LNCaP clone FGC (cell line): ENCODE measurements at regions not wholly inside any gene's neighbourhood (a gene's known extent, or its start where the extent isn't known, plus 50 kb on each side); places are given as distances from the start of the nearest gene placed in this dataset.

Experiments used
- DNase-seq: peaks from one replicate; pipeline ENCODE4 v3.0.0-alpha.2; 2011; ENCODE audit warnings: low read depth
- H3K4me3 ChIP-seq: 2 replicates; pipeline ENCODE4 v1.5.1; 2011; ENCODE audit warnings: mild to moderate bottlenecking, low read depth, low read length, control low read depth
- TF ChIP-seq, protein P1 (sequence below): IDR thresholded peaks from 2 replicates; pipeline ENCODE4 v1.5.1; 2012; ENCODE audit warnings: mild to moderate bottlenecking; ENCODE audit not compliant: control insufficient read depth, insufficient read depth; ENCODE audit errors: extremely low read depth

DNA sequence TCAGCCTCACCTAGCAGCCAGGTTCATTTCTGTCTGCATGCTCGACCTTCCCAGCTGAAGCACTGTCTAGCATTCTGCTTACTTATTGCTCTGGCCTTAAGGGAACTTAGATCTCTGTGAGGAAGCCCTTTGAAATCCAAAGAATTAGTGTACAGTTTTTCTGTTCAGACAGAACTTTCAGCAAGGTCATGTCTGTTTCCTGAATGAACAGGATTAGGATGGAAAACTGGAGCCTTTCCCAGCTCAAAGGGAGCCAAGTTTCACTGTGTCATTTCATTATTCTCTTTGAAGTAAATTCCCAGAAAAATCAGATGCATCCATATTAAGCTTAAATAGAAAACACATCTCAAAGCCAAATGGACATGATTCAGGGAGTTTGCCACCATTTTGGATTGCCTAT lies 457.3 kb upstream of the KCNMB2 start:
- H3K4me3 ChIP-seq: no peak overlapping the region
- TF ChIP-seq, protein P1, sequence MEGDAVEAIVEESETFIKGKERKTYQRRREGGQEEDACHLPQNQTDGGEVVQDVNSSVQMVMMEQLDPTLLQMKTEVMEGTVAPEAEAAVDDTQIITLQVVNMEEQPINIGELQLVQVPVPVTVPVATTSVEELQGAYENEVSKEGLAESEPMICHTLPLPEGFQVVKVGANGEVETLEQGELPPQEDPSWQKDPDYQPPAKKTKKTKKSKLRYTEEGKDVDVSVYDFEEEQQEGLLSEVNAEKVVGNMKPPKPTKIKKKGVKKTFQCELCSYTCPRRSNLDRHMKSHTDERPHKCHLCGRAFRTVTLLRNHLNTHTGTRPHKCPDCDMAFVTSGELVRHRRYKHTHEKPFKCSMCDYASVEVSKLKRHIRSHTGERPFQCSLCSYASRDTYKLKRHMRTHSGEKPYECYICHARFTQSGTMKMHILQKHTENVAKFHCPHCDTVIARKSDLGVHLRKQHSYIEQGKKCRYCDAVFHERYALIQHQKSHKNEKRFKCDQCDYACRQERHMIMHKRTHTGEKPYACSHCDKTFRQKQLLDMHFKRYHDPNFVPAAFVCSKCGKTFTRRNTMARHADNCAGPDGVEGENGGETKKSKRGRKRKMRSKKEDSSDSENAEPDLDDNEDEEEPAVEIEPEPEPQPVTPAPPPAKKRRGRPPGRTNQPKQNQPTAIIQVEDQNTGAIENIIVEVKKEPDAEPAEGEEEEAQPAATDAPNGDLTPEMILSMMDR: no peak
- DNase-seq: no peak

DNA sequence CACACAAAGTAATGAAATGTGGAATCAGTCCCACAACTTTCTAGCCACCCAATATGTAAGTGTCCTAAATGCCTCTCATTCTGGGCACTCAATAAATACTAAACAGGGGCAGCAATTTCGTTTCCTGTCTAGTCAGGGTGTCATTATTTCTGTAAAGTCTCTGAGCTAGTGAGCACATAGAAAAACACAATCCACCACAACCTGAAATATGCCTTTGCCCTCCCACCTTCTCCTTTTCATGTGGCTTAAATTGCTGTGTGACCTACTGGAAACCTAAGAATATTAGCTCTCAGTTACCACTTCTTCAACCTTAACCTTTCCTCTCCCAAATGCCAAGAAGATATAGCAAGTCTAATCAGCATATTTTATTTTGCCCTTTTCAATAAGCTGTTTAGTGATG lies 456.3 kb upstream of the KCNMB2 start:
- no peak for DNase-seq
- H3K4me3 ChIP-seq: no peak overlapping the region
- TF ChIP-seq, protein P1: no peak

DNA sequence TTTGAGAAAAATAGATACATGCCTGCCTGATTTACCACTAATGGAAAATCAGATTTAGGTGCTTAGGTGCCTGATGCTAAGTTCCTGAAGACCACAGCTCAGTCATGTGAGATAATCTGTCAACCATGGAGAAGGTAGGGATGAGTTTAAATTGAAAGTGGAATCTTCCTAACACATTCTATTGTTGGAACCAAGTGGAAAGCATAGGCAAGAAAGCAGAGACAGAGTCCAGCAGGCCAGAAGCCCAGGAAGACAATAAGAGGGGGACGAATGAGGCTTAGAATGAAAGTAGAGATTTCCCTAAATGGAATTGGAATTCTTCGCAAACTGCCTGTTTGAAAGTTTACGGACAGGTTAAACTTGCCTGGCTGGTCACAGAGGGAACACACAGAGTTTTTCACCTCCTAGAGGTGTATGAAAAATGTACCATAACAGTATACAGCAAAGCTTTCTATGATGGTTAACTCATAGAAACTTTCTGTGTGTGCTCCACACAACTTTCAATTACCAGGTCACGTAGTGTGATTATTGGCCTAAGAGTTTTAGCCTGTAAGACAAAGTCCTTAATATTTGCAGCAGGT lies 453.8 kb upstream of the KCNMB2 start:
- no peak for DNase-seq
- TF ChIP-seq, protein P1: no peak
- H3K4me3 ChIP-seq: no peak overlapping the region

- TF ChIP-seq, protein P1: peak; percentile 49
- no peak for DNase-seq
- H3K4me3 ChIP-seq: no peak overlapping the region
Observed at GRCh38 chr3:178083906-178084866, 452.1 kb upstream of the KCNMB2 start.

DNA sequence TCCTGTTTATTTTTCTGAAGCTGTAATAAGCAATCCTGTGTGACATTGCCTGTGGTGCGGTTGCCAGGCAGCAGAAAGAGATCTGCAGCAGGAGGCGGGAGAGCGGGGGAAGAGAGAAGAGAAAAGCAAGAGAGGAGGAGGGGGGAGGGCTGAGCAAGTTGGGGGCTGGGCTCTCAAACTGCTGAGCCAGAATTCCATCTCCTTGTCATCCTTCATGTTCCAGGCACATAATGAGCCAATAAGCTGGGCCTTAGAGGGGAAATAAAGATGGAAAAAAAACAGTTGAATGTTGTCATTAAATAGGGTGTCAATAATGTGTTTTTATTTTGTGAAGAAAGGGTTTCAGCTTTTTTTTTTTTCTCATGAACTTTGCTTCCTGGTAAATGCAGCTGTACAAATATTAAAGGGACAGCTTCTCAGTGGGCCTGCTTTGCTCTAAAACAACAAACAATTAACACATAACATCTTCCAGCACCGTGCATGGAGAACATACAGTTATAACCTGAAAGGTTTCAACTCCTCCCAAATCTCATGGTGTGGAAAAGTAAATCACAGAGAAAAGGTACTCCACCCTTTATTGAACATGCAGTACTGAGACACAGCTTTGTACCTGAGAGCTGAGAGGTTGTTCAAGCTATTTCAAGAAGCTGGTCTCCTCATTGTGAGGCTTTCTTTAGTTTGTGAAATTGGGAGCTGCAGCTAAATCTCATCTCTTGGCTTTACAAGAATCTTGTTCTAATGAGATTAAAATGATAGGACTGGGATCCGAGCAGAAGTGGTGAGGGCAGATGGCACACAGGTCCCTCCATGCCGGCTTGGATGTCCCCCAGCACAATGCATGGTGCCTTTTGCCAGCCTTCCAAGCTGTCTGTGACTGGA lies 451.1 kb upstream of the KCNMB2 start:
- TF ChIP-seq, protein P1: no peak
- DNase-seq: peak; percentile 96
- no peak overlapping the region for H3K4me3 ChIP-seq

DNA sequence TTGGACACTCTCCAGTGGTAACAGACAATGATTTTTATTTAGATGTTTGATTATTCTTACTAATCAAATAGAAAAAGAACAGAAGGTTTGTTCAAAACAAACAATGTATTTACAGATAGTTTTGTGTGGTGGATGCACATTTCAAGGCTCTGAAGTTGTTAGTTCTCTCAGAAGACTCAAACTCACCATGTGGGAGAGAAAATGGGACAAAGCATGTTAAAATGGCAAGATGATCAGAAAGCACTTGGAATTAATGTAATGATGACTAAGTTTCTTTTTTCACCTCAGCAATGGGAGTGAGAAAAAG lies 450.5 kb upstream of the KCNMB2 start:
- no peak overlapping the region for H3K4me3 ChIP-seq
- TF ChIP-seq, protein P1: no peak
- peak; percentile 99 for DNase-seq
